SK-N-SH treated with all-trans-retinoic acid at 6 μM for 48 hours (cell line): ENCODE measurements at regions not wholly inside any gene's neighbourhood (a gene's known extent, or its start where the extent isn't known, plus 50 kb on each side); places are given as distances from the start of the nearest gene placed in this dataset.

Source experiments
- ATAC-seq: fragments of 200-7000 bp; cut with Tn5 transposase; 3 replicates; pipeline ENCODE4 v1.9.1; 2020; ENCODE audit warnings: mild to moderate bottlenecking, moderate library complexity
- ARNTL ChIP-seq: fragments of 450-650 bp; formaldehyde crosslinking; IDR thresholded peaks from 2 replicates; pipeline ENCODE4 v1.5.0; 2020; ENCODE audit warnings: low read depth, mild to moderate bottlenecking, moderate library complexity, borderline replicate concordance
- BACH2 ChIP-seq: fragments of 250-450 bp; sonication (Bioruptor Pico); IDR thresholded peaks from 2 replicates; pipeline ENCODE4 v1.9.0; 2021; ENCODE audit warnings: mild to moderate bottlenecking, borderline replicate concordance
- CSDC2 ChIP-seq: fragments of 250-450 bp; sonication (Bioruptor Pico); IDR thresholded peaks from 2 replicates; pipeline ENCODE4 v1.5.0; 2020; ENCODE audit warnings: mild to moderate bottlenecking, moderate library complexity
- ESRRG ChIP-seq: fragments of 250-450 bp; sonication (Bioruptor Pico); IDR thresholded peaks from 2 replicates; pipeline ENCODE4 v1.6.1; 2021; ENCODE audit warnings: mild to moderate bottlenecking
- GLIS3 ChIP-seq: fragments of 250-450 bp; sonication (Bioruptor Pico); IDR thresholded peaks from 2 replicates; pipeline ENCODE4 v1.5.0; 2020; ENCODE audit warnings: mild to moderate bottlenecking, moderate library complexity
- ISL1 ChIP-seq: fragments of 250-450 bp; sonication (Bioruptor Pico); IDR thresholded peaks from 2 replicates; pipeline ENCODE4 v2.1.2; 2022; ENCODE audit warnings: mild to moderate bottlenecking, moderate library complexity
- OSR1 ChIP-seq: fragments of 250-450 bp; sonication (Bioruptor Pico); IDR thresholded peaks from 2 replicates; pipeline ENCODE4 v1.8.0; 2022; ENCODE audit warnings: moderate library complexity, mild to moderate bottlenecking, inconsistent platforms
- PPARA ChIP-seq: fragments of 250-450 bp; sonication (Bioruptor Pico); IDR thresholded peaks from 2 replicates; pipeline ENCODE4 v1.5.0; 2020; ENCODE audit warnings: mild to moderate bottlenecking, borderline replicate concordance
- RARB ChIP-seq: fragments of 250-450 bp; sonication (Bioruptor Pico); IDR thresholded peaks from 2 replicates; pipeline ENCODE4 v1.8.0; 2021; ENCODE audit warnings: mild to moderate bottlenecking, moderate library complexity
- TCF4 ChIP-seq: fragments of 250-450 bp; sonication (Bioruptor Pico); IDR thresholded peaks from 2 replicates; pipeline ENCODE4 v1.8.0; 2021; ENCODE audit warnings: mild to moderate bottlenecking, moderate library complexity, borderline replicate concordance
- TOX ChIP-seq: fragments of 250-450 bp; sonication (Bioruptor Pico); IDR thresholded peaks from 2 replicates; pipeline ENCODE4 v1.8.0; 2021; ENCODE audit warnings: mild to moderate bottlenecking, moderate library complexity, borderline replicate concordance
- ZC3H10 ChIP-seq: fragments of 250-450 bp; sonication (Bioruptor Pico); IDR thresholded peaks from 2 replicates; pipeline ENCODE4 v1.5.1; 2021; ENCODE audit warnings: mild to moderate bottlenecking, moderate library complexity
- ZFP3 ChIP-seq: fragments of 250-450 bp; sonication (Bioruptor Pico); IDR thresholded peaks from 2 replicates; pipeline ENCODE4 v1.5.0; 2020; ENCODE audit warnings: mild to moderate bottlenecking, moderate library complexity
- ZFP30 ChIP-seq: fragments of 450-650 bp; formaldehyde crosslinking; IDR thresholded peaks from 2 replicates; pipeline ENCODE4 v1.5.0; 2022; ENCODE audit warnings: mild to moderate bottlenecking, moderate library complexity
- ZNF565 ChIP-seq: fragments of 450-650 bp; formaldehyde crosslinking; conservative IDR thresholded peaks from 2 replicates; pipeline ENCODE4 v1.5.0; 2020; ENCODE audit warnings: low read depth, mild to moderate bottlenecking, moderate library complexity
- ZNF70 ChIP-seq: fragments of 450-650 bp; formaldehyde crosslinking; IDR thresholded peaks from 2 replicates; pipeline ENCODE4 v1.5.0; 2020; ENCODE audit warnings: mild to moderate bottlenecking, moderate library complexity
- TF ChIP-seq, protein P1 (sequence below): fragments of 250-450 bp; sonication (Bioruptor Pico); IDR thresholded peaks from 2 replicates; pipeline ENCODE4 v1.8.0; 2021; ENCODE audit warnings: low read depth, mild to moderate bottlenecking, moderate library complexity, borderline replicate concordance
- TF ChIP-seq, protein P2 (sequence below): fragments of 250-450 bp; sonication (Bioruptor Pico); IDR thresholded peaks from 2 replicates; pipeline ENCODE4 v1.5.1; 2020; ENCODE audit warnings: low read depth, mild to moderate bottlenecking, moderate library complexity
- TF ChIP-seq, protein P3 (sequence below): fragments of 250-450 bp; sonication (Bioruptor Pico); IDR thresholded peaks from 2 replicates; pipeline ENCODE4 v1.5.0; 2020; ENCODE audit warnings: mild to moderate bottlenecking, moderate library complexity
- TF ChIP-seq, protein P4 (sequence below): fragments of 250-450 bp; sonication (Bioruptor Pico); IDR thresholded peaks from 2 replicates; pipeline ENCODE4 v1.8.0; 2020; ENCODE audit warnings: mild to moderate bottlenecking, moderate library complexity, borderline replicate concordance

- TF ChIP-seq TCF4 (CRISPR knock-in tag) (no peak), ISL1 (no peak), CSDC2 (CRISPR knock-in tag) (no peak), TOX (no peak), ESRRG (CRISPR knock-in tag) (no peak), ZC3H10 (no peak), GLIS3 (CRISPR knock-in tag) (no peak), ZFP3 (CRISPR knock-in tag) (no peak), ZFP30 (no peak), ZNF565 (CRISPR knock-in tag) (no peak), ZNF70 (no peak)
- TF ChIP-seq, protein P1, sequence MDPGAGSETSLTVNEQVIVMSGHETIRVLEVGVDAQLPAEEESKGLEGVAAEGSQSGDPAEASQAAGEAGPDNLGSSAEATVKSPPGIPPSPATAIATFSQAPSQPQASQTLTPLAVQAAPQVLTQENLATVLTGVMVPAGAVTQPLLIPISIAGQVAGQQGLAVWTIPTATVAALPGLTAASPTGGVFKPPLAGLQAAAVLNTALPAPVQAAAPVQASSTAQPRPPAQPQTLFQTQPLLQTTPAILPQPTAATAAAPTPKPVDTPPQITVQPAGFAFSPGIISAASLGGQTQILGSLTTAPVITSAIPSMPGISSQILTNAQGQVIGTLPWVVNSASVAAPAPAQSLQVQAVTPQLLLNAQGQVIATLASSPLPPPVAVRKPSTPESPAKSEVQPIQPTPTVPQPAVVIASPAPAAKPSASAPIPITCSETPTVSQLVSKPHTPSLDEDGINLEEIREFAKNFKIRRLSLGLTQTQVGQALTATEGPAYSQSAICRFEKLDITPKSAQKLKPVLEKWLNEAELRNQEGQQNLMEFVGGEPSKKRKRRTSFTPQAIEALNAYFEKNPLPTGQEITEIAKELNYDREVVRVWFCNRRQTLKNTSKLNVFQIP = no peak
- TF ChIP-seq, protein P2, sequence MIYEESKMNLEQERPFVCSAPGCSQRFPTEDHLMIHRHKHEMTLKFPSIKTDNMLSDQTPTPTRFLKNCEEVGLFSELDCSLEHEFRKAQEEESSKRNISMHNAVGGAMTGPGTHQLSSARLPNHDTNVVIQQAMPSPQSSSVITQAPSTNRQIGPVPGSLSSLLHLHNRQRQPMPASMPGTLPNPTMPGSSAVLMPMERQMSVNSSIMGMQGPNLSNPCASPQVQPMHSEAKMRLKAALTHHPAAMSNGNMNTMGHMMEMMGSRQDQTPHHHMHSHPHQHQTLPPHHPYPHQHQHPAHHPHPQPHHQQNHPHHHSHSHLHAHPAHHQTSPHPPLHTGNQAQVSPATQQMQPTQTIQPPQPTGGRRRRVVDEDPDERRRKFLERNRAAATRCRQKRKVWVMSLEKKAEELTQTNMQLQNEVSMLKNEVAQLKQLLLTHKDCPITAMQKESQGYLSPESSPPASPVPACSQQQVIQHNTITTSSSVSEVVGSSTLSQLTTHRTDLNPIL (CRISPR knock-in tag) = no peak
- no peak for ATAC-seq
Observed at GRCh38 chr12:67925077-67925476, 64.2 kb upstream of the IFNG-AS1 start.

DNA sequence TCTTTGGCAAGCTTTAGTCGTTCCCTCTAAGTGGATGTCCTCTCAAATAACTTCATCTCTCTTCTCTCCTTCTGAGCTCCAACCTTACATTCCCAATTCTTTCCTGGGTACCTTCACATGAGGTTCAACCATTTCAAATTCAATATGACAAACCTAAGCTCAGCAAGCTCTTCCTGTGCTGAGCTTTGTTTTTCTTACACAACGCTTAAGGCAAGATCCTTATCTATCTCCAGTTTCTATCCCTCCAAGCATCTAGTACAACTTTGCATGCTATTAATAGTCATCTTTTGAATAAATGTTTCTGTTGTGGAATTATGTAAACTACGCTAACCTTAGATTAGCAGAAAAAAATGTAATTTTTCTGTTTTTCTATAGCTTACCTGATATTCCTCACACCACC, 63.7 kb upstream of the IFNG-AS1 start:
- no peak for TF ChIP-seq PPARA (CRISPR knock-in tag)
- no peak for TF ChIP-seq OSR1 (CRISPR knock-in tag)
- TF ChIP-seq BACH2 (CRISPR knock-in tag) = no peak
- no peak for ATAC-seq

DNA sequence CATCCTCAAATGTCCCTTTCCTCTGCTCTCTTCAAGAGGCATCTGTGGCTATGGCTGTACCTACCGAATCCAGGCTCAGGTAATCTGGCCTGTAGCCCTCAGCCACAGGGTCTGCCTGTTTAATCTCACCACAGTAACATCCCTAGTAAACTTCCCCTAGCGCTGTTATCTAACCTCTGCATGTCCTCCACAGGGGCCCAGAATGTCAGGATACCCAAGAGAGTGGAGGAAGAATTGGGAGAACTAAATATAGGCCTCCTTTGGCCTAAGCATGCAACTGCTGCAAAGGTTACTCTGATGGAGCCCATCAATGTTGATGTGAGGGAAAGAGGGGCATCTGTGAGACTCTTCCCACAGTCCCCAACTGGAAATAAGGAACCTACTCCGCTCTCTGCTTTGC, 63.2 kb upstream of the IFNG-AS1 start:
- TF ChIP-seq CSDC2 (CRISPR knock-in tag) (no peak), ISL1 (no peak), BACH2 (CRISPR knock-in tag) (no peak), ARNTL (CRISPR knock-in tag) (no peak), OSR1 (CRISPR knock-in tag) (no peak)
- TF ChIP-seq, protein P3, sequence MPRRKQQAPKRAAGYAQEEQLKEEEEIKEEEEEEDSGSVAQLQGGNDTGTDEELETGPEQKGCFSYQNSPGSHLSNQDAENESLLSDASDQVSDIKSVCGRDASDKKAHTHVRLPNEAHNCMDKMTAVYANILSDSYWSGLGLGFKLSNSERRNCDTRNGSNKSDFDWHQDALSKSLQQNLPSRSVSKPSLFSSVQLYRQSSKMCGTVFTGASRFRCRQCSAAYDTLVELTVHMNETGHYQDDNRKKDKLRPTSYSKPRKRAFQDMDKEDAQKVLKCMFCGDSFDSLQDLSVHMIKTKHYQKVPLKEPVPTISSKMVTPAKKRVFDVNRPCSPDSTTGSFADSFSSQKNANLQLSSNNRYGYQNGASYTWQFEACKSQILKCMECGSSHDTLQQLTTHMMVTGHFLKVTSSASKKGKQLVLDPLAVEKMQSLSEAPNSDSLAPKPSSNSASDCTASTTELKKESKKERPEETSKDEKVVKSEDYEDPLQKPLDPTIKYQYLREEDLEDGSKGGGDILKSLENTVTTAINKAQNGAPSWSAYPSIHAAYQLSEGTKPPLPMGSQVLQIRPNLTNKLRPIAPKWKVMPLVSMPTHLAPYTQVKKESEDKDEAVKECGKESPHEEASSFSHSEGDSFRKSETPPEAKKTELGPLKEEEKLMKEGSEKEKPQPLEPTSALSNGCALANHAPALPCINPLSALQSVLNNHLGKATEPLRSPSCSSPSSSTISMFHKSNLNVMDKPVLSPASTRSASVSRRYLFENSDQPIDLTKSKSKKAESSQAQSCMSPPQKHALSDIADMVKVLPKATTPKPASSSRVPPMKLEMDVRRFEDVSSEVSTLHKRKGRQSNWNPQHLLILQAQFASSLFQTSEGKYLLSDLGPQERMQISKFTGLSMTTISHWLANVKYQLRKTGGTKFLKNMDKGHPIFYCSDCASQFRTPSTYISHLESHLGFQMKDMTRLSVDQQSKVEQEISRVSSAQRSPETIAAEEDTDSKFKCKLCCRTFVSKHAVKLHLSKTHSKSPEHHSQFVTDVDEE (CRISPR knock-in tag) = no peak
- ATAC-seq = no peak

GRCh38 chr12:67927324-67927723, 61.9 kb upstream of the IFNG-AS1 start:
- TF ChIP-seq TOX = no peak
- TF ChIP-seq RARB (CRISPR knock-in tag) = no peak
- TF ChIP-seq, protein P4, sequence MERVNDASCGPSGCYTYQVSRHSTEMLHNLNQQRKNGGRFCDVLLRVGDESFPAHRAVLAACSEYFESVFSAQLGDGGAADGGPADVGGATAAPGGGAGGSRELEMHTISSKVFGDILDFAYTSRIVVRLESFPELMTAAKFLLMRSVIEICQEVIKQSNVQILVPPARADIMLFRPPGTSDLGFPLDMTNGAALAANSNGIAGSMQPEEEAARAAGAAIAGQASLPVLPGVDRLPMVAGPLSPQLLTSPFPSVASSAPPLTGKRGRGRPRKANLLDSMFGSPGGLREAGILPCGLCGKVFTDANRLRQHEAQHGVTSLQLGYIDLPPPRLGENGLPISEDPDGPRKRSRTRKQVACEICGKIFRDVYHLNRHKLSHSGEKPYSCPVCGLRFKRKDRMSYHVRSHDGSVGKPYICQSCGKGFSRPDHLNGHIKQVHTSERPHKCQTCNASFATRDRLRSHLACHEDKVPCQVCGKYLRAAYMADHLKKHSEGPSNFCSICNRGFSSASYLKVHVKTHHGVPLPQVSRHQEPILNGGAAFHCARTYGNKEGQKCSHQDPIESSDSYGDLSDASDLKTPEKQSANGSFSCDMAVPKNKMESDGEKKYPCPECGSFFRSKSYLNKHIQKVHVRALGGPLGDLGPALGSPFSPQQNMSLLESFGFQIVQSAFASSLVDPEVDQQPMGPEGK (CRISPR knock-in tag) = no peak
- TF ChIP-seq, protein P3 (CRISPR knock-in tag) = no peak
- no peak for TF ChIP-seq ARNTL (CRISPR knock-in tag)
- no peak for TF ChIP-seq ZNF70
- no peak for TF ChIP-seq ZC3H10
- TF ChIP-seq, all 23 proteins: peak for 0

More at GRCh38 chr12:67927324-67927723, 61.9 kb upstream of the IFNG-AS1 start:
- no peak for ATAC-seq
